H9 (cell line): ENCODE measurements at regions not wholly inside any gene's neighbourhood (a gene's known extent, or its start where the extent isn't known, plus 50 kb on each side); places are given as distances from the start of the nearest gene placed in this dataset.

Experiments used
- DNase-seq: peaks from one replicate; pipeline ENCODE4 v3.0.0-alpha.2; 2017
- H2AFZ ChIP-seq: one replicate; pipeline ENCODE4 v1.6.1; 2013; ENCODE audit warnings: mild to moderate bottlenecking, low read length, control low read depth, moderate library complexity
- H2AK5ac ChIP-seq: 2 replicates; pipeline ENCODE4 v1.6.1; 2013; ENCODE audit warnings: low read length, control low read depth, mixed read lengths; ENCODE audit not compliant: insufficient read length
- H2BK120ac ChIP-seq: one replicate; pipeline ENCODE4 v1.6.1; 2013; ENCODE audit warnings: low read depth, mild to moderate bottlenecking, low read length, control low read depth, inconsistent platforms; ENCODE audit not compliant: poor library complexity, severe bottlenecking
- H2BK12ac ChIP-seq: 2 replicates; pipeline ENCODE4 v1.6.1; 2013; ENCODE audit warnings: low read length, control low read depth, mixed read lengths, low read depth; ENCODE audit not compliant: insufficient read length
- H2BK15ac ChIP-seq: 2 replicates; pipeline ENCODE4 v1.6.1; 2013; ENCODE audit warnings: low read depth, low read length, control low read depth
- H2BK20ac ChIP-seq: one replicate; pipeline ENCODE4 v1.6.1; 2013; ENCODE audit warnings: low read depth, mild to moderate bottlenecking, low read length, control low read depth, inconsistent platforms; ENCODE audit not compliant: poor library complexity, severe bottlenecking
- H2BK5ac ChIP-seq: 2 replicates; pipeline ENCODE4 v1.6.1; 2013; ENCODE audit warnings: low read length, control low read depth, mixed read lengths; ENCODE audit not compliant: insufficient read length
- H3K14ac ChIP-seq: 2 replicates; pipeline ENCODE4 v1.6.1; 2013; ENCODE audit warnings: low read length, control low read depth; ENCODE audit not compliant: insufficient read depth
- H3K18ac ChIP-seq: 2 replicates; pipeline ENCODE4 v1.6.1; 2013; ENCODE audit warnings: low read depth, mild to moderate bottlenecking, mixed read lengths, low read length, control low read depth; ENCODE audit not compliant: insufficient read length
- H3K23ac ChIP-seq: 2 replicates; pipeline ENCODE4 v1.6.1; 2013; ENCODE audit warnings: low read length, control low read depth, mixed read lengths, low read depth; ENCODE audit not compliant: insufficient read length
- H3K23me2 ChIP-seq: 2 replicates; pipeline ENCODE4 v1.6.1; 2013; ENCODE audit warnings: low read depth, mild to moderate bottlenecking, mixed read lengths, low read length, control low read depth; ENCODE audit not compliant: insufficient read length, poor library complexity, severe bottlenecking
- H3K27ac ChIP-seq: 2 replicates; pipeline ENCODE4 v1.5.1; 2013; ENCODE audit warnings: low read length, control low read depth, mixed read lengths, low read depth; ENCODE audit not compliant: insufficient read length
- H3K27me3 ChIP-seq: 2 replicates; pipeline ENCODE4 v1.6.1; 2013; ENCODE audit warnings: low read length, control low read depth, inconsistent platforms; ENCODE audit not compliant: insufficient read depth
- H3K4ac ChIP-seq: 2 replicates; pipeline ENCODE4 v1.6.1; 2013; ENCODE audit warnings: low read depth, mild to moderate bottlenecking, control low read depth, inconsistent platforms, low read length, moderate library complexity
- H3K4me1 ChIP-seq: 2 replicates; pipeline ENCODE4 v1.6.1; 2013; ENCODE audit warnings: low read length, control low read depth, inconsistent platforms; ENCODE audit not compliant: insufficient read depth
- H3K4me2 ChIP-seq: 2 replicates; pipeline ENCODE4 v1.6.1; 2013; ENCODE audit warnings: low read length, control low read depth, mixed read lengths; ENCODE audit not compliant: insufficient read length, insufficient read depth
- H3K56ac ChIP-seq: 2 replicates; pipeline ENCODE4 v1.6.1; 2013; ENCODE audit warnings: low read depth, mild to moderate bottlenecking, mixed read lengths, low read length, control low read depth; ENCODE audit not compliant: insufficient read length
- H3K79me1 ChIP-seq: 2 replicates; pipeline ENCODE4 v1.6.1; 2013; ENCODE audit warnings: low read depth, mild to moderate bottlenecking, moderate library complexity, low read length, control low read depth, inconsistent platforms; ENCODE audit not compliant: insufficient read depth, poor library complexity, severe bottlenecking
- H3K79me2 ChIP-seq: 2 replicates; pipeline ENCODE4 v1.6.1; 2013; ENCODE audit warnings: low read length, control low read depth, inconsistent platforms; ENCODE audit not compliant: insufficient read depth
- H3K9ac ChIP-seq: 2 replicates; pipeline ENCODE4 v1.6.1; 2013; ENCODE audit warnings: low read length, control low read depth, mixed read lengths; ENCODE audit not compliant: insufficient read length; ENCODE audit errors: extremely low read depth
- H3K9me3 ChIP-seq: one replicate; pipeline ENCODE4 v1.6.1; 2013; ENCODE audit warnings: low read depth, low read length, inconsistent platforms; ENCODE audit not compliant: control insufficient read depth
- H3T11ph ChIP-seq: one replicate; pipeline ENCODE4 v1.6.1; 2013; ENCODE audit warnings: mild to moderate bottlenecking, low read length, control low read depth, inconsistent platforms
- H4K20me1 ChIP-seq: one replicate; pipeline ENCODE4 v1.6.1; 2013; ENCODE audit not compliant: control insufficient read depth, insufficient read length, insufficient read depth
- H4K5ac ChIP-seq: 2 replicates; pipeline ENCODE4 v1.6.1; 2013; ENCODE audit warnings: low read depth, mild to moderate bottlenecking, mixed read lengths, low read length, control low read depth; ENCODE audit not compliant: insufficient read length
- H4K8ac ChIP-seq: replicated peaks from 2 replicates; pipeline ENCODE4 v1.6.1; 2013; ENCODE audit warnings: low read length, control low read depth, mixed read lengths, low read depth; ENCODE audit not compliant: insufficient read length
- H4K91ac ChIP-seq: 2 replicates; pipeline ENCODE4 v1.6.1; 2013; ENCODE audit warnings: low read depth, mild to moderate bottlenecking, moderate library complexity, mixed read lengths, low read length, control low read depth; ENCODE audit not compliant: insufficient read length
- H3K27ac Mint-ChIP-seq, 3 experiments: 2 replicates in 2 of 3; 3 replicates in 1 of 3; pipeline ENCODE4 v1.8.0; 2020 to 2021; ENCODE audit warnings: mixed read lengths in 3 of 3, mild to moderate bottlenecking in 1 of 3, moderate library complexity in 1 of 3
- H3K27me3 Mint-ChIP-seq: 2 replicates; pipeline ENCODE4 v1.8.0; 2021; ENCODE audit warnings: low read depth, mild to moderate bottlenecking, moderate library complexity, mixed read lengths
- H3K36me3 Mint-ChIP-seq, 3 experiments: 2 replicates in 2 of 3; 3 replicates in 1 of 3; pipeline ENCODE4 v1.8.0; 2020 to 2021; ENCODE audit warnings: low read depth in 3 of 3, mixed read lengths in 3 of 3; ENCODE audit not compliant: insufficient read depth in 1 of 3
- H3K4me1 Mint-ChIP-seq, 2 experiments: 2 replicates each; pipeline ENCODE4 v1.8.0; 2020; ENCODE audit warnings: mixed read lengths in 2 of 2
- H3K4me3 Mint-ChIP-seq, 2 experiments: 2 replicates in 1 of 2; 3 replicates in 1 of 2; pipeline ENCODE4 v1.8.0; 2020 to 2021; ENCODE audit warnings: mild to moderate bottlenecking in 2 of 2, mixed read lengths in 2 of 2, moderate library complexity in 1 of 2
- H3K9me3 Mint-ChIP-seq, 2 experiments: 2 replicates in 1 of 2; 3 replicates in 1 of 2; pipeline ENCODE4 v1.8.0; 2020; ENCODE audit warnings: mild to moderate bottlenecking in 2 of 2, mixed read lengths in 2 of 2, moderate library complexity in 1 of 2
- TF ChIP-seq, protein P1 (sequence below): fragments of 200-600 bp; sonication (generic); conservative IDR thresholded peaks from 3 replicates; pipeline ENCODE4 v1.8.0; 2021; ENCODE audit warnings: antibody characterized with exemption, mild to moderate bottlenecking

DNA sequence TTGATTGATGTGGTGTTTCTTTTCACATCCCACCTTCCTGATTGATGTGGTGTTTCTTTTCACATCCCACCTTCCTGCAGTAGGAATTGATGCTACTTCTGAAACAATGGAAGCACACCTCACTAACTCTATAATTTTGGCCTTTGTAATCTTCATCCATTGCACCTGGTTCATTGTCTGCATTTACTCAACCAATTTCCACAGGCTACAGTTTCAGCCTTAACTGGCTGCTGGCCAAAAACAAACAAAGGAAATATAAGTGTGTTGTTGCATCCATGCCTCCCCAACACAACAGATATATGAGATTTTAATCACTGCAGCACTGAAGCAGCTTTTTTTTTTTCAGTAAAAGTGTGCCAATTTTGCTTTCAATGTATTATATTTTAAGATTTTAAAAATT lies 867.6 kb upstream of the PCDH7 start:
- Histone ChIP-seq H3K79me1 (no peaks in the 10 kb centered on the region), H2BK120ac (no peak overlapping the region), H4K5ac (no peak overlapping the region), H2AK5ac (no peak overlapping the region), H3K79me2 (no peaks in the 10 kb centered on the region), H3K4me2 (no peak overlapping the region), H3K27me3 (no peaks in the 10 kb centered on the region), H3K27ac (no peak overlapping the region), H3K9me3 (no peaks in the 10 kb centered on the region), H4K91ac (no peak overlapping the region), H2BK20ac (no peak overlapping the region), H3K23me2 (no peaks in the 10 kb centered on the region), H3K4me1 (no peaks in the 10 kb centered on the region; the same call in 1 of the 2 replicates), H4K20me1 (no peaks in the 10 kb centered on the region), H3K14ac (no peak overlapping the region), H2AFZ (no peak overlapping the region), H3K23ac (no peak overlapping the region), H2BK5ac (no peak overlapping the region), H3K9ac (no peak overlapping the region), H3K18ac (no peak overlapping the region), H2BK12ac (no peak overlapping the region), H3K4ac (no peak overlapping the region), H3T11ph (no peak overlapping the region), H3K56ac (no peak overlapping the region), H4K8ac (no peak overlapping the region), H2BK15ac (no peak overlapping the region)
- H3K36me3 Mint-ChIP-seq = peaks cover 0 to 1% (median 0%) of the 10 kb centered on the region in 3 experiments; a peak in 3 of 7 replicates
- H3K9me3 Mint-ChIP-seq = peaks cover 1 to 2% of the 10 kb centered on the region in 2 experiments; a peak in 2 of 5 replicates
- no peaks in the 10 kb centered on the region for H3K27me3 Mint-ChIP-seq
- TF ChIP-seq, protein P1, sequence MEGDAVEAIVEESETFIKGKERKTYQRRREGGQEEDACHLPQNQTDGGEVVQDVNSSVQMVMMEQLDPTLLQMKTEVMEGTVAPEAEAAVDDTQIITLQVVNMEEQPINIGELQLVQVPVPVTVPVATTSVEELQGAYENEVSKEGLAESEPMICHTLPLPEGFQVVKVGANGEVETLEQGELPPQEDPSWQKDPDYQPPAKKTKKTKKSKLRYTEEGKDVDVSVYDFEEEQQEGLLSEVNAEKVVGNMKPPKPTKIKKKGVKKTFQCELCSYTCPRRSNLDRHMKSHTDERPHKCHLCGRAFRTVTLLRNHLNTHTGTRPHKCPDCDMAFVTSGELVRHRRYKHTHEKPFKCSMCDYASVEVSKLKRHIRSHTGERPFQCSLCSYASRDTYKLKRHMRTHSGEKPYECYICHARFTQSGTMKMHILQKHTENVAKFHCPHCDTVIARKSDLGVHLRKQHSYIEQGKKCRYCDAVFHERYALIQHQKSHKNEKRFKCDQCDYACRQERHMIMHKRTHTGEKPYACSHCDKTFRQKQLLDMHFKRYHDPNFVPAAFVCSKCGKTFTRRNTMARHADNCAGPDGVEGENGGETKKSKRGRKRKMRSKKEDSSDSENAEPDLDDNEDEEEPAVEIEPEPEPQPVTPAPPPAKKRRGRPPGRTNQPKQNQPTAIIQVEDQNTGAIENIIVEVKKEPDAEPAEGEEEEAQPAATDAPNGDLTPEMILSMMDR = no peak
- no peak overlapping the region for H3K4me3 Mint-ChIP-seq
- peaks cover 17 to 20% of the 10 kb centered on the region in 2 experiments for H3K4me1 Mint-ChIP-seq
- DNase-seq = no peak
- H3K27ac Mint-ChIP-seq = no peak overlapping the region
